B cell (primary cell): ENCODE measurements at regions not wholly inside any gene's neighbourhood (a gene's known extent, or its start where the extent isn't known, plus 50 kb on each side); places are given as distances from the start of the nearest gene placed in this dataset.

Experiments
- EZH2 ChIP-seq: IDR thresholded peaks from 2 replicates; pipeline ENCODE4 v1.6.1; 2012; ENCODE audit warnings: borderline replicate concordance, low read depth, mild to moderate bottlenecking, moderate library complexity, low read length; ENCODE audit not compliant: insufficient read depth, poor library complexity, severe bottlenecking
- TF ChIP-seq, protein P1 (sequence below): fragments of 200-600 bp; IDR thresholded peaks from one replicate; pipeline ENCODE4 v1.8.0; 2022; ENCODE audit warnings: antibody characterized with exemption, mild to moderate bottlenecking

DNA sequence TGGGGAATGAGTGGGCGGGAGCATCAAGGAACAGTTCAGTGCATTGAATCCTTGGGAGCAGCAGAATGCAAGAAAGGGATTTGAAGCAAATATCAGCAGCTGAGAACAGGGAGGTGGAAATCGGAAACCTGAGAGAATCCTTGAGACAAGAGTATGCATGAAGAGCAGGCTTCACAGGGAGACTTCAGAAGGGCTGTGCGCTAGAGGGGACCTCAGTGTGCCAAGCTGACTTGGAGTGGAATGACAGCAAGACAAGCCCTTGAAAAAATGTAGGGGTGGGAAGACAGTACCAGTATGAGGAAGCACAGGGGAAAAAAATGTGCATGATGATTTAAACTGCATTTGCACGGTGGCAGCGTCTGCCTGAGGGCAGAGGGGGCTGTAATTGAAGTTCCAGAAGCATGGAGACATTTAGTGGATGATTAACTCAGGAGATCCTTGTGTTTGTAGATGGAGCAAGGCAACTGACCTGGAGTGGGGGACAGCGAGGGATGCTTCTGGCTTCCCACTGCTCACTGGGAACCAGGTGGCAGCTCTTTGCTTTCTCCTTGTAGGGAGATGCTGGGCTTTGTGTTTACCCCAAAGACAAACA lies 204.9 kb upstream of the PLET1 start:
- TF ChIP-seq EZH2 = no peak
- TF ChIP-seq, protein P1, sequence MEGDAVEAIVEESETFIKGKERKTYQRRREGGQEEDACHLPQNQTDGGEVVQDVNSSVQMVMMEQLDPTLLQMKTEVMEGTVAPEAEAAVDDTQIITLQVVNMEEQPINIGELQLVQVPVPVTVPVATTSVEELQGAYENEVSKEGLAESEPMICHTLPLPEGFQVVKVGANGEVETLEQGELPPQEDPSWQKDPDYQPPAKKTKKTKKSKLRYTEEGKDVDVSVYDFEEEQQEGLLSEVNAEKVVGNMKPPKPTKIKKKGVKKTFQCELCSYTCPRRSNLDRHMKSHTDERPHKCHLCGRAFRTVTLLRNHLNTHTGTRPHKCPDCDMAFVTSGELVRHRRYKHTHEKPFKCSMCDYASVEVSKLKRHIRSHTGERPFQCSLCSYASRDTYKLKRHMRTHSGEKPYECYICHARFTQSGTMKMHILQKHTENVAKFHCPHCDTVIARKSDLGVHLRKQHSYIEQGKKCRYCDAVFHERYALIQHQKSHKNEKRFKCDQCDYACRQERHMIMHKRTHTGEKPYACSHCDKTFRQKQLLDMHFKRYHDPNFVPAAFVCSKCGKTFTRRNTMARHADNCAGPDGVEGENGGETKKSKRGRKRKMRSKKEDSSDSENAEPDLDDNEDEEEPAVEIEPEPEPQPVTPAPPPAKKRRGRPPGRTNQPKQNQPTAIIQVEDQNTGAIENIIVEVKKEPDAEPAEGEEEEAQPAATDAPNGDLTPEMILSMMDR = no peak
